Activated CD4-positive, alpha-beta memory T cell treated with anti-CD3 and anti-CD28 coated beads, Interleukin-2, amount 10 ng/mL, durations not matched to agents 7 days and 5 days (primary cell): ENCODE measurements at regions not wholly inside any gene's neighbourhood (a gene's known extent, or its start where the extent isn't known, plus 50 kb on each side); places are given as distances from the start of the nearest gene placed in this dataset.

Experiments
- CTCF ChIA-PET: fragments of 350-600 bp; sonication (Branson Sonifier 250); formaldehyde crosslinking; loops from one replicate; lab custom pipeline; 2021; ENCODE audit warnings: antibody characterized with exemption, inconsistent platforms; lab: Charles Lee
- POLR2A ChIA-PET: fragments of 350-600 bp; sonication (Branson Sonifier 250); formaldehyde crosslinking; loops from one replicate; lab custom pipeline; 2021; ENCODE audit warnings: antibody characterized with exemption; lab: Charles Lee
- DNase-seq: peaks from one replicate; pipeline ENCODE4 v3.0.0-alpha.2; 2020
- H3K27ac Mint-ChIP-seq: one replicate; pipeline ENCODE4 v1.8.0; 2021; ENCODE audit warnings: mild to moderate bottlenecking, mixed read lengths
- H3K27me3 Mint-ChIP-seq: one replicate; pipeline ENCODE4 v1.8.0; 2021; ENCODE audit warnings: mixed read lengths
- H3K36me3 Mint-ChIP-seq: one replicate; pipeline ENCODE4 v1.8.0; 2021; ENCODE audit warnings: low read depth, mixed read lengths
- H3K4me1 Mint-ChIP-seq: one replicate; pipeline ENCODE4 v1.8.0; 2021; ENCODE audit warnings: mixed read lengths
- H3K4me3 Mint-ChIP-seq: one replicate; pipeline ENCODE4 v1.8.0; 2021; ENCODE audit warnings: mild to moderate bottlenecking, mixed read lengths
- H3K9me3 Mint-ChIP-seq: one replicate; pipeline ENCODE4 v1.8.0; 2021; ENCODE audit warnings: mixed read lengths

- Mint-ChIP-seq H3K27me3 (peaks cover 26% of the 10 kb centered on the region), H3K4me3 (no peak overlapping the region), H3K36me3 (no peaks in the 10 kb centered on the region), H3K9me3 (no peaks in the 10 kb centered on the region), H3K4me1 (peaks cover 4% of the 10 kb centered on the region), H3K27ac (no peak overlapping the region)
- ChIA-PET CTCF (interaction anchor here (1.5 to 8.0 kb wide), 3 partner anchors 9 to 317 kb away, joined by 7 to 50 read pairs (median 7); no protein-coding TSS in a partner anchor), POLR2A (no interaction called here)
- no peak for DNase-seq
These were observed 310.4 kb downstream of the GADD45G start for GRCh38 chr9:89915187-89915586.

DNA sequence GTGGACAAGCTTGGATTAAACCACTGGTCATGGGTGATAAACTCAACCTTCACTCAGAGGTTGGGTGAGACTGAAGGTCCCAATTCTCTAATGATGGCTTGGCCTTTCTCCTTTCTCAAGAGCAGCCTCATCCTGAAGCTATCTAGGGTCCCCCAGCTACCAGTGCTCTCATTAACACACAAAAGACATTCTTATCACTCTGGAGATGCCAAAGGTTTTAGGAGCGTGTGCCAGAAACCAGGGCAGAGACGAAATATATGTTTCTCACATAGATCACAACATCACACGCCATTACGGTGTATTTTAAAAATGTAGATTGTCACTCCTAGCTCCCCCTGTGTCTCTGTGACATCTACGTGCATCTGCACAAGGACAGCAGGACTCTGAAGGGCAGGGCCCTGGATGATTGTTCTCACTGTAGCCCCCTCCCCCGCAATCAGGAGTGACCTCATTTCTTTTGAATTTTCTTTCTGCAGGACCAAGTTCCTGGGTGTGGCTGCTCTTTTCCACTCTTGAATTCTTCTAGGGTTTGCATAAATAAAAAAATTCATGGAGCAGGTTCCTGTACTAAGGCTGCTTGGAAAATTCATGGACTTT, 311.3 kb downstream of the GADD45G start:
- CTCF ChIA-PET: interaction anchor here (1.5 to 8.0 kb wide), 3 partner anchors 8 to 318 kb away, joined by 7 to 50 read pairs (median 7); no protein-coding TSS in a partner anchor
- H3K9me3 Mint-ChIP-seq: no peaks in the 10 kb centered on the region
- DNase-seq: no peak
- H3K4me3 Mint-ChIP-seq: no peak overlapping the region
- peaks cover 22% of the 10 kb centered on the region for H3K27me3 Mint-ChIP-seq
- H3K27ac Mint-ChIP-seq: no peak overlapping the region
- H3K4me1 Mint-ChIP-seq: peaks cover 4% of the 10 kb centered on the region
- POLR2A ChIA-PET: interaction anchor here (0.6 kb wide), 1 partner anchor 313 kb away, joined by 3 read pairs; no protein-coding TSS in a partner anchor
- no peaks in the 10 kb centered on the region for H3K36me3 Mint-ChIP-seq

- no peak for DNase-seq
- Mint-ChIP-seq H3K9me3 (no peaks in the 10 kb centered on the region), H3K27ac (no peak overlapping the region), H3K27me3 (peaks cover 20% of the 10 kb centered on the region), H3K36me3 (no peaks in the 10 kb centered on the region), H3K4me3 (no peak overlapping the region), H3K4me1 (peaks cover 4% of the 10 kb centered on the region)
- ChIA-PET POLR2A (no interaction called here), CTCF (interaction anchor here (1.0 to 8.0 kb wide), 2 partner anchors 315 to 320 kb away, joined by 3 to 50 read pairs; no protein-coding TSS in a partner anchor)
These were observed 313.0 kb downstream of the GADD45G start for GRCh38 chr9:89917861-89918260.

GRCh38 chr9:89919171-89919681, 314.4 kb downstream of the GADD45G start:
- Mint-ChIP-seq H3K27ac (no peak overlapping the region), H3K4me1 (peaks cover 14% of the 10 kb centered on the region), H3K36me3 (no peaks in the 10 kb centered on the region), H3K4me3 (no peak overlapping the region), H3K27me3 (peaks cover 28% of the 10 kb centered on the region), H3K9me3 (no peaks in the 10 kb centered on the region)
- CTCF ChIA-PET: interaction anchor here (0.7 to 8.0 kb wide), 2 partner anchors 316 to 321 kb away, joined by 3 to 50 read pairs; no protein-coding TSS in a partner anchor
- peak; percentile 62 for DNase-seq
- POLR2A ChIA-PET: interaction anchor here (1.1 kb wide), 1 partner anchor 314 kb away, joined by 4 read pairs; the partner anchor contains the start of gene GADD45G

DNA sequence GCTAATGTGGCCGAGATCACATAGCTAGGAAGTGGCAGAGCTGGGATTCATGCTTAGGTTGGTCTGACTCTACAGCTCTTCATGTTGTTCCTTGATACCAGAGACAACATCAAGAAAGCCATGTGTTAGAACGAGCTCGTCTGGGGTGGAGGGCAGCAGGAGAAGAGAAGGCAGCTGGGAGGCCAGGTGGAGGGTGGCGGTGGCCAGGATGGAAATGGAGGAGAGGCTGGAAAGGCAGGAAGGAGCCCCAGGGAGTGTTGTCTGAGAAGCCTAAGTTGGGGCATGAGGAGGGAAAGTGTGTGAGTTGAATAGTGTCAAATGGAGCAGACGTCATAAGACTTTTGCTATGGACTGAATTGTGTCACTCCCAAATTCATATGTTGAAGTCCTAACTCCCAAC, 315.3 kb downstream of the GADD45G start:
- Mint-ChIP-seq H3K9me3 (no peaks in the 10 kb centered on the region), H3K27ac (no peak overlapping the region), H3K4me1 (peaks cover 17% of the 10 kb centered on the region), H3K4me3 (no peak overlapping the region), H3K27me3 (peaks cover 28% of the 10 kb centered on the region), H3K36me3 (no peaks in the 10 kb centered on the region)
- ChIA-PET POLR2A (no interaction called here), CTCF (interaction anchor here (0.7 to 8.0 kb wide), 4 partner anchors 178 to 322 kb away, joined by 3 to 50 read pairs (median 8); no protein-coding TSS in a partner anchor)
- no peak for DNase-seq

DNA sequence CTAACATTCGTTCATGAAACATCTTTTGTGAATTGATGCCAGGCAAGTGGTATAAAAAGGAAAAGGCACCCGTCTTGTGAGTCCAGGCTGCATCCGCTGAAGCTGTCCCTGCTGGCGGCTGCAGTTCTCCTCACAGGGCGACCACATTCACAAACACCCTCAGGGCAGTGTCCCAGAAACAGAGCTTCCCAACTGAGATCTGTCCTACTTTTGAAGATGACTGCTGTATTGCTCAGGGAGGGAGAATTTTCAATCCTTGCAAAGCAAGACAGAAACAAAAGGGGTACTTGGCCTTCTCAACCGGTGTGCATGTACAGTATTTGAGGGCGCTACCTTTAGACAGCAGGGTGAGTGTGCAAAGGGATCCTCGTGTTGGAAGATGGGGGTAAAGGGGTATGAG, 316.1 kb downstream of the GADD45G start:
- H3K27me3 Mint-ChIP-seq: peaks cover 31% of the 10 kb centered on the region
- POLR2A ChIA-PET: no interaction called here
- CTCF ChIA-PET: interaction anchor here (1.1 to 8.0 kb wide), 3 partner anchors 177 to 323 kb away, joined by 3 to 50 read pairs (median 12); no protein-coding TSS in a partner anchor
- H3K4me1 Mint-ChIP-seq: peaks cover 17% of the 10 kb centered on the region
- DNase-seq: no peak
- no peak overlapping the region for H3K27ac Mint-ChIP-seq
- H3K36me3 Mint-ChIP-seq: no peaks in the 10 kb centered on the region
- no peaks in the 10 kb centered on the region for H3K9me3 Mint-ChIP-seq
- no peak overlapping the region for H3K4me3 Mint-ChIP-seq

DNA sequence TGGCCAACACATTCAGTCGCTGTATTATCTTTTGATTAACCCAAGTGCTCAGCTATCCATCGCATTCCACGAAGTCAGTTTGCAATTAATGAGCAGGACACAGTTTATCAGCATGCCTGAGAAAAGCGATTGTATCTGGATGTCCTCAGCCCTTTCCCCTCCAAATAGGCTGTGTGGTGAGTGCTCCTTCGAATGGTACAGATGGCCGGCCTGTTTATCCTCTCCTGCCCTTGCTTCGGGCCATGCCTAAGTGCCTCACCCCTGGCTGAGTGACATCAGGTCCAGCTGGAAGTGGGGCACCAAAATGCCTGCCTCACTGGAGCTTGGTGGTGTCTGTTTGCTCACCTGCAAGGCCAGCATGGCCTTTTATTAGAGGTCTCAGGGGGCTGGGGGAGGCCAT, 317.3 kb downstream of the GADD45G start:
- POLR2A ChIA-PET: no interaction called here
- CTCF ChIA-PET: interaction anchor here (8.0 kb wide), 1 partner anchor 319 kb away, joined by 50 read pairs; no protein-coding TSS in a partner anchor
- H3K36me3 Mint-ChIP-seq: no peaks in the 10 kb centered on the region
- no peak overlapping the region for H3K27ac Mint-ChIP-seq
- H3K4me1 Mint-ChIP-seq: peaks cover 17% of the 10 kb centered on the region
- no peak for DNase-seq
- H3K4me3 Mint-ChIP-seq: no peak overlapping the region
- H3K9me3 Mint-ChIP-seq: no peaks in the 10 kb centered on the region
- peaks cover 39% of the 10 kb centered on the region for H3K27me3 Mint-ChIP-seq

- Mint-ChIP-seq H3K27ac (no peak overlapping the region), H3K36me3 (no peaks in the 10 kb centered on the region), H3K9me3 (no peaks in the 10 kb centered on the region), H3K4me3 (no peak overlapping the region), H3K4me1 (peaks cover 17% of the 10 kb centered on the region), H3K27me3 (peaks cover 41% of the 10 kb centered on the region)
- ChIA-PET CTCF (interaction anchor here (0.9 to 5.9 kb wide), 6 partner anchors 16 to 329 kb away, joined by 3 to 42 read pairs (median 6); partner anchors contain the start of gene GADD45G), POLR2A (interaction anchor here (1.7 kb wide), 1 partner anchor 318 kb away, joined by 6 read pairs; the partner anchor contains the start of gene GADD45G)
- no peak for DNase-seq
These were observed 318.4 kb downstream of the GADD45G start for GRCh38 chr9:89923174-89923573.

DNA sequence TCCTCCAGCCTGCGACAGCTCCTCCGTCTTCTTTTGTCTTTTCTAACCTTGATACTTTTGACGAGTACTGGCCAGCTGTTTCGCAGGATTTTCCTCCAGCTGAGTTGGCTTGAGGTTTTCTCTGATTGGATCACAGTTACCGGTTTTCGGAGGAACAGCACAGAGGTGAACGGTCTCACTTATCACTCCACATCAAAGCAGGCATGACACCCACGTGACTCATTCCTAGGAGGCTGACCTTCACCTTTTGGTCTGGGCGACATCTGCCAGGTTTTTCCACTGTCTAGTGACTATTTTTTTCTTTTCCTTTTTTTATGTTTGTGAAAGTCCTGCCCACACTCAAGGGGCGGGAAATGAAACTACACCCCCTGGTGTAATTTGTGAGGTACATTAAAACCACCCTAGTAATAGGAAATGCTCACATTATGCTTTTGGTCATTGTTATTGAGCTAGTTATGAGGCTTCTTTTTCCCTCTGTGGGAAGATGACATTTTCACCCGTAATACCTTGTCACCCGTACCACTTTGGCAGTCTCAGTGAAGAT, 319.2 kb downstream of the GADD45G start:
- Mint-ChIP-seq H3K36me3 (no peaks in the 10 kb centered on the region), H3K4me1 (peaks cover 17% of the 10 kb centered on the region), H3K27me3 (peaks cover 41% of the 10 kb centered on the region), H3K27ac (no peak overlapping the region), H3K4me3 (no peak overlapping the region), H3K9me3 (no peaks in the 10 kb centered on the region)
- peak; percentile 27 for DNase-seq
- POLR2A ChIA-PET: interaction anchor here (1.7 kb wide), 1 partner anchor 319 kb away, joined by 6 read pairs; the partner anchor contains the start of gene GADD45G
- CTCF ChIA-PET: interaction anchor here (0.6 to 5.9 kb wide), 10 partner anchors 9 to 329 kb away, joined by 3 to 42 read pairs (median 5); partner anchors contain the start of gene GADD45G

DNA sequence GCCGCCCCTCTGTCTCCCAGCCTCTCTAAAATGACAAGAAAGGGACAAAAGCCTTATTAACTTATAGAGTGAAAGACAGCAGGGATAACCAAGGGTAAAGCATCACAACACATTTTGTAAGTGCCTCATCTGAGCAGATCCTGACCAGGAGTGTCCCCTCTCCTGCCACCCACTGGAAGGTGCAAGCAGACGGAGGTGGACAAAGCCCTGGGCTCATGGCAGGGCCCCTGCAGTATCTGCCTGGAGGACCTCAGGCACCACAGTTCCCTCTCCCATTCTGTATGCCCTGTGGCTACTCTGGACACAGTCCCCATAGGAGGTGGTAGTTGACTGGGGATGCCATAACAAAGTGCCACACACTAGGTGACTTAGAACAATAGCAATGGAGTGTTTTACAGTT, 319.8 kb downstream of the GADD45G start:
- DNase-seq: no peak
- Mint-ChIP-seq H3K27me3 (peaks cover 41% of the 10 kb centered on the region), H3K4me1 (peaks cover 13% of the 10 kb centered on the region), H3K27ac (no peak overlapping the region), H3K36me3 (no peaks in the 10 kb centered on the region), H3K4me3 (no peak overlapping the region), H3K9me3 (no peaks in the 10 kb centered on the region)
- ChIA-PET POLR2A (interaction anchor here (1.7 kb wide), 1 partner anchor 319 kb away, joined by 6 read pairs; the partner anchor contains the start of gene GADD45G), CTCF (interaction anchor here (0.6 to 5.9 kb wide), 6 partner anchors 9 to 327 kb away, joined by 3 to 42 read pairs (median 6); no protein-coding TSS in a partner anchor)

DNA sequence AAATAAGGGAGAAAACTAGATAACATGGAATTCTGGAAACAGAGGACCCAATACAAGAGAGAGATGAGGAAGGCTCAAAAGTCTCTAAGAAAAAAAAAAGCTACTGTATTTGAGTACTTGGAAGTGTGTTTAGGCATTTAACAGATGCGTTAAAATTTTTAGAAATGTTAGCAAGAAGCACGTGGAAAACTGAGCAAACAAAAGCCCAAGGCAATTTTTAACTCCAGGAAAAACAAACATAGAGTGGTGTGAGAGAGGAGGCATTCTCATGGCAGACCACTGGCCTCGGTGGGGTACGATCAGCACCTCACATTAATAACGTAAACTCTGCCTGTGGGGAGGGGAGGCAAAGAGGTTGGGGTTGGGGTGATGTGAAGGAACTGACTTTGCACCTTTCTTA, 321.4 kb downstream of the GADD45G start:
- Mint-ChIP-seq H3K27ac (no peak overlapping the region), H3K36me3 (no peaks in the 10 kb centered on the region), H3K9me3 (no peaks in the 10 kb centered on the region), H3K4me3 (no peak overlapping the region), H3K27me3 (peaks cover 31% of the 10 kb centered on the region), H3K4me1 (peaks cover 15% of the 10 kb centered on the region)
- CTCF ChIA-PET: interaction anchor here (1.6 to 5.9 kb wide), 2 partner anchors 323 to 325 kb away, joined by 4 to 42 read pairs; no protein-coding TSS in a partner anchor
- no peak for DNase-seq
- POLR2A ChIA-PET: no interaction called here

- ChIA-PET POLR2A (no interaction called here), CTCF (interaction anchor here (1.6 to 5.9 kb wide), 2 partner anchors 323 to 326 kb away, joined by 4 to 42 read pairs; no protein-coding TSS in a partner anchor)
- no peak for DNase-seq
- Mint-ChIP-seq H3K36me3 (no peaks in the 10 kb centered on the region), H3K27ac (no peak overlapping the region), H3K9me3 (no peaks in the 10 kb centered on the region), H3K4me1 (peaks cover 15% of the 10 kb centered on the region), H3K4me3 (no peak overlapping the region), H3K27me3 (peaks cover 31% of the 10 kb centered on the region)
These were observed 321.9 kb downstream of the GADD45G start for GRCh38 chr9:89926691-89927220.
